ENCODE measurements at regions not wholly inside any gene's neighbourhood (a gene's known extent, or its start where the extent isn't known, plus 50 kb on each side); places are given as distances from the start of the nearest gene placed in this dataset.

DNA sequence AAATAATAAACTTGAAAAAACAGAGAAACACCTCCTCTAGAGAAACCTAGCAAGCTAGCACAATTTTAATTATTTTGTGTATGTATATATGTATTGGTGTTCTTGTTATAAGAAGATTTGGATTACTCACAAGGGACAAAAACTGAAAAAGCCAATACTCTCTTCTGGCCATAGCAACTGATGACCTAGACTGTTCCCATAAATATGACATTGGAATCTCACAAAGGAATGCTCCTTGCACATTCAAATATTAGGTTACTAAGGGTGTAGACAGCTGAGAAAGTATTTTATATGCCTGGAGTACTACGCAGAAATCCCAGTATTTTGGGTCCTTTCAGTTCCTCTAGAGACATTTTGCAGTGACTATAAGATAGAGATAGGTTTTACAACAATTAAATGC is 279.4 kb downstream of the FZD1 start:
- no peak for TF ChIP-seq GATA3 (IDR thresholded peaks at IDR 0.05; ENCODE audit: low read depth, low read length)
- no peak for TF ChIP-seq GATA2 (IDR thresholded peaks at IDR 0.05; ENCODE audit: low read depth, low read length)

DNA sequence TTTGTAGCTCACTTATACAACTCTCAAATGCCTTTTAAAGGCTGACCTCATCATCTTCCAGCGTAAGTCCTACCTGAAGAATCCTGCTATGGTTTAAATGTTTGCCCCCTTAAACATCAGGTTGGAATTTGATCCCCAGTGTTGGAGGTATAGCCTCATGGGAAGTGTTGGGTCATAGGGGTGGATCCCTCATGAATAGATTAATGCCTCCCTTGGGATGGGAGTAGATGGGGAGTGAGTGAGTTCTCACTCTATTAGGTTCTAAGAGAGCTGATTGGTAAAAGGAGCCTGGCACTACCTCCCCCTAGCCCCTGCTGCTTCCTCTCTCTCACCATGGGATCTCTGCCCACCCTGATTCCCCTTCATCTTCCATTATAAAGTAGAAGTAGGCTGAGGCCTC is 285.6 kb downstream of the FZD1 start:
- no peak for TF ChIP-seq GATA3 (IDR thresholded peaks at IDR 0.05; ENCODE audit: low read depth, low read length)
- no peak for TF ChIP-seq GATA2 (IDR thresholded peaks at IDR 0.05; ENCODE audit: low read depth, low read length)

DNA sequence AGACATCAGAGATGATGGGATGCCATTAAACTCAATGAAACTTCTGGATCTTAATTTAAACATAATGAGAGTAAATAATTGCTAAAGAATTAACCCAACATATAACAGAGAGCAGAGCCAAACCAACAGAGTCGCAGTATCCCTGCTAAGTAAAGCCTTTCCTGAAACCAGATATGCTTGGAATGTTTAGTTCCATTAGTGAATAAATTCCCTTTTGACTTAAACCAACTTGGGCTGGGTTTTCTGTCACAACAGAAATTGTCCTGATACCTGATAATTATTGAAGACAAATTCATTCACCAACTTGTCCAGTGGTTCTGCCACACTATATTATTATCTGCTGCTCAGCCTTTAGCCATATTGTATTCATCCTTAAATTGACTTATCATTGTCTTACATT is 286.7 kb downstream of the FZD1 start:
- TF ChIP-seq GATA2 (IDR thresholded peaks at IDR 0.05; ENCODE audit: low read depth, low read length) (no peak), GATA3 (IDR thresholded peaks at IDR 0.05; ENCODE audit: low read depth, low read length) (no peak)

DNA sequence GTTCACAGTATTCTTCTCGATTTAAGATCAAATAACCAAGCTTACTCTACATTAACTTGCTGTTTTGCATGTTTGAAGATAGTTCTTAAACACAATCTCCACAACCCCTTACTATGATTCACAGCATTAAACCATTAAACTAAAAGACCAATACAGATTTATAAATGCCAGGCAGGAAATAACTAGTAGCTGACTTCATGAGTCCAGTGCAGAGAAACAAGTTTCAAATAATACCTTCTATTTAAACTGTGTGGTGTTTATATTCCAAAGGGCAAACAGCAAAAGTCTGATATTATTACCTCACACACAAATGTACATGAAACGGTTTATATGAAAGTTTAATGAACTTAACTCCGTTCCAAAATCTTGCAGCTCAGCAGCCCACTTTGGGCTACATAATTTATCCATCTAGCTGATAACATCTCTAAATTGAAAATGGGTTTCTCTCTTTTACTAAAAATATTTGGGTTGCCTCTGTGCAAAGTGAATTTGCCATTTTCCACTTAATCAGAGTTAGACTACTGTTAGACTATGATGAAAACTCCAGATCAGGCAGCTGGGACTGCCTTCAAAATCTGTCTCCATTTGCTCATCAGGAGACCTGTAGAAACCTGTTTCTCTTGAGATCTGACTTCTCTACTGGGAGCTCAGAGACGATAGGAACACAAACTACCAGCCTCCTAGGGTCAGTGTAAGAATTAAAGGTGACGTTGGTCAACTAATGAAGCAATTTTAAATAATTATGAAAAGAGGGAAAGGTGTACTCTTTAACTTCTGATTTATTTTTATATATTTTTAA is 287.3 kb downstream of the FZD1 start:
- TF ChIP-seq GATA2 (IDR thresholded peaks at IDR 0.05; ENCODE audit: low read depth, low read length) (no peak), GATA3 (IDR thresholded peaks at IDR 0.05; ENCODE audit: low read depth, low read length) (peak; percentile 37; the same call in 1 of the 2 replicates)

DNA sequence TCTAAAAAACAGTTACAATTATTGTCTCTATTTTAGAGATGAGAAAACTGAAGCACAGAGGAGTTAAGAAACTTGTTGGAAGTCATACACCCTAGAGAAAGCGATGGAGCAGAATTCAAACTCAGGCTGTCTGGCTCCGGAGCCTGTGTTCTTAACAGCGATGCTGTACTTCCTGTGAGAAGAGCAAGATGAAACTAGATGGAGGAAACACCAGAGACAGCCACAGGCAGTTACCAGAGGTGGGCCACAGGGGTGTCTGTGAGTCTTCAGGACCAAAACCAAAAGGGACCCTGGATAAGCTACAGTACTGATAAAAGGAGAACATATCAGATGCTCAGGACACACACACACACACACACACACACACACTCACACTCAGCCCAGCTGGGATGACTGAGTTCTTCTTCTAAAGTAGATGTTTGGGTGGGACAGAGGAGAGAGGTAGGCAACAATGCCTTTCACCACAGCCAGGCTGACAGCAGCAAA is 289.2 kb downstream of the FZD1 start:
- no peak for TF ChIP-seq GATA3 (IDR thresholded peaks at IDR 0.05; ENCODE audit: low read depth, low read length)

DNA sequence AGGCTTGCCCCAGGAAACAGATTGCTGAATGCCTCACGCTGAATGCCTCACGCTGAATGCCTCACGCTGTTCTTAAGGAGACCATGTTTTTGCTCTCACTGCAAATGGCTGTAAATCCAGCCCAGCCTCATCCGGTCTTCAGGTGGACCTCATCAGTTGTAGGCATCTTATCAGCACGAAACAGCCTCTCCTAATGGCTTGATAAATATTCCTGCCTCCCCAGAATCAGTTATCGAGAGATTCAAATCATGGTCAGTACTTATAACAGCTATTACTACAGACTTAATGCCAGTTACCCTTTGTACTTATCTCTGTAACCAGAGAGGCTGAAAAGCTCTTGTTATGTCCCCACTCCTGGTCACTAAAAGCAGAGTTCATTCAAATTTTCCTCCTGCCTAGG is 290.6 kb downstream of the FZD1 start:
- TF ChIP-seq GATA3 (IDR thresholded peaks at IDR 0.05; ENCODE audit: low read depth, low read length), result 0 out of 2 replicates have a peak, but pooled peaks have one; percentile 20
- peak; percentile 74 for TF ChIP-seq GATA2 (IDR thresholded peaks at IDR 0.05; ENCODE audit: low read depth, low read length)

DNA sequence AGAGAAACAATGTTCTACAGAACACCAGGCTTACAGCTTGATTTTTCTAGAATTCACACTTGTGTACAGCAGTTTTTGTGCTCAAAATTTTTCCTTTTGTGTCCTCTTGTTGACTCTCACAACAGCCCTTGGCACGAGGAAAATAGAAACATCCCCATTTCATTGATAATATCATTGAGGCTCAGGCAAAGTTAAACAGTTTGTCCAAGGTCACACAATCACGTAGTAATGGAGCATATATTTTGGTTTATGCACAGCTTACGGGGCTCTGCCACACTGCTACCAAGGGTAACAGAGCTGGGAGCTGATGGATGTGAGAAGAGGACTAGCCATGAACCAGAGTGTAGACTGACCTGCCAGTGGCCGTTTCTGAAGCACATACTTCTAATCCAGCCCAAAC is 292.0 kb downstream of the FZD1 start:
- no peak for TF ChIP-seq GATA2 (IDR thresholded peaks at IDR 0.05; ENCODE audit: low read depth, low read length)
- no peak for TF ChIP-seq GATA3 (IDR thresholded peaks at IDR 0.05; ENCODE audit: low read depth, low read length)

DNA sequence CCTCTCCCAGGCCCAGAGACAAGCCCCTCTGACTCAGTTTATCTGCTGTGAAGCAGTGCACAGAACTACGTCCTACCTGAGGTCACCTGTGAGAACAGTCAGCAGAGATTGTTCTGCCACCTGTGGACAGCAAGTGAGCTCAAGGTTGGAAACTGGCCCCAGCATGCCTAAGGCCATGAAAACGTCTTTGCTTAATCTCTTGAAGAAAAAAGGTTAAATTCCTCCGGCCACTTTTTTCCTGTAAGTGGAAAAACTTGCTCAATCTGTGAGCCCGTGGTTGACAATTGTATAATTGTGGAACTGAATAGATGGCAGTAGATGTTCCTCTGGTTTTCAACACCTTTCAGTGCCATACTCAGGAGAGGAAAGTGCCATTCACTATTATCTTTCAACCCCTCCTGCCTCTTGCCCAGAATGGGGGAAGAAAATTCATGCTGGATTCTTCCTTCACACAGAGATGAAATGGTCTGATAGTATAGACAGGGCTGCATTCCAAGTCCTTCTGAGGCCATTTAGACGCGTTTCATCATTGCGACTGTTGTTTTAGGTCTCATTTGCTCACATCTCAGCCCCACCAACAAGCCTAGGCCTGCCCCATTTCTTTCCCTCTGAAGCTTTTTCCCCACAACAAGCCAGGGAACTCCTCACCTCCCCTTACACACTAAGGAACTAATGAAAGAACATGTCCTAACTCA is 292.9 kb downstream of the FZD1 start:
- TF ChIP-seq GATA3 (IDR thresholded peaks at IDR 0.05; ENCODE audit: low read depth, low read length) (no peak), GATA2 (IDR thresholded peaks at IDR 0.05; ENCODE audit: low read depth, low read length) (peak; percentile 13; the same call in 1 of the 2 replicates)

DNA sequence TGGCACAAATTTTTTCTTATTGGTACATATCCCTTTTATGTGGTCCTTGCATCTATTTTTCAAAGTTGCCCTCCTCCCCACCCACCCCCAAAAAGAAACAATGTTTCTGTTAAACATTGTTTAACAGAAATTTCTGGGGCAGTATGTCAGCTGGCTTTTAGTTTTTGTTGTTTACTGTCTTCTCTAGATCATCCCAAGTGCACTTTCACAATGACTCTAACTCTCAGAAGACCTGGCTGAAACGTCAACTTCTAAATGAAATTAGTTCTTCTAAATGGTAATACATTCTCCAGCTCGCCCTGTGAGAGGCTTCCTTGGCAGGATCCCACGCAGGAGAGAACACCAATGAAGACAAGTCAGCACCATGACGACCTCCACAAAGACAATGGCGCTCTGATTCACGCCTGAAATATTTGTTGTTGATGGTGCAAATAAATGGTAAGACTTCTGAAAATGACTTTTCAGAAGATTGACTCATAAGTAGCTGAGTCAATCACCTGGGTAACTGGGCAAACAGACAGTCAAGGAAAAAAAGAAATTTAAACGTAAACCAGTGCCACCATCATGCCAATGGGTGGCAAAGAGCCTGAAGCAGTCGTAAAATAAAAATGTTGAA is 293.7 kb downstream of the FZD1 start:
- TF ChIP-seq GATA3 (IDR thresholded peaks at IDR 0.05; ENCODE audit: low read depth, low read length), result no peak
- TF ChIP-seq GATA2 (IDR thresholded peaks at IDR 0.05; ENCODE audit: low read depth, low read length), result no peak

DNA sequence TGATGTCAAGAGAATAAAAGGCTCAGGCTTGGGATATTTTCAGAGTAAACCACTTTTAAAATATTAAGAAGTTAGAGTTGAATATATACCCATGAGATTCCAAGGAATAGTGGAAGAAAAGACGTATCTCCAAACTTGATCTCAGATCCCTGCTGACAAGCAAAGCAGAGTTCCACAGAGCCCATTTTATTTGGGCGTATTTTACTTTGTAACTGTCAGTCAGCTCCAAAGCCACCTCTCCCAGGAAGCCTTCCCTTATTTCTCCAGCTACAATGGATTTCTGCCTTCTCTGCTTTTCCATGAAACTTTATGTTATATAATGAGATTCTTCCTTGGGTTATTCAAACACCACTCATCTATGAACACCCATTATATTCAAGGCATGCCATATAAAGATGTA is 295.7 kb downstream of the FZD1 start:
- no peak for TF ChIP-seq GATA2 (IDR thresholded peaks at IDR 0.05; ENCODE audit: low read depth, low read length)
- no peak for TF ChIP-seq GATA3 (IDR thresholded peaks at IDR 0.05; ENCODE audit: low read depth, low read length)

DNA sequence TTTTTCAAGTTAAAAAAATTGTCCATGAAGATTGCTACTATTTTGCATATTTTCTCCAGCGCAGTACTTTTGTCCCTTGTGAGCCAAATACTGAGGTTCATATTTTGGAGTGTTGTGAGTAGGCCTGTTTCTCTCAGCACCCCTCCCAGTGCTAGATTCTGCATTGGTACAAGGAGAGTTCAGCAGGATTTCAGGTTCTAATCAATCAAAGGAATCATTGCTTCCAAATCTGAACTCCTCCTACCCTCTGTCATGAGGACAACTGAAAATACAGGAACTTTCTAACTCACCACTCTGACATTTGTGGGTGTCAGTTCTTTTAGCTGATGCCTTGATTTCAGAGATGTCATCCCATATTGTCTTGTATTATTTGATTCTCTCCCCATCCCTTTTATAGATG is 299.9 kb downstream of the FZD1 start:
- no peak for TF ChIP-seq GATA2 (IDR thresholded peaks at IDR 0.05; ENCODE audit: low read depth, low read length)
- no peak for TF ChIP-seq GATA3 (IDR thresholded peaks at IDR 0.05; ENCODE audit: low read depth, low read length)

DNA sequence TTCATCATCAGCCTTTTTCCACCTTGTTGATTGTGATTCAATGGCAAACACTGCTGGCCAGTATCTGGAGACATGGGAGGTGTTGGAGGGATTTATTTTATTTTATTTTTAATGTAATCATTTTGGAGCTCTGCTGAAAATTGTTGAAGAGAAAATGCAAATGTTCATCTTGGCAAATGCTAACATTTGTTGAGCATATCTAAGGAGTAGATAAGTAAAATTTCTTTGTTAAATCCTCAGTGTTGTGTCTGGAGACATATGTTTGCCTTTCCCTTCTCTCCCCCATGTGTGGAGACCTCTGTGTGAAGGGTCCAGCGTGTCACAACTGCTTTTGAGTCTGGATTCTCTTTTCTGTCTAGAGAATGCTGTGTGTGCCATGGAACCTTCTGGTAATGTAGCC is 300.3 kb downstream of the FZD1 start:
- TF ChIP-seq GATA3 (IDR thresholded peaks at IDR 0.05; ENCODE audit: low read depth, low read length), result no peak
- no peak for TF ChIP-seq GATA2 (IDR thresholded peaks at IDR 0.05; ENCODE audit: low read depth, low read length)

DNA sequence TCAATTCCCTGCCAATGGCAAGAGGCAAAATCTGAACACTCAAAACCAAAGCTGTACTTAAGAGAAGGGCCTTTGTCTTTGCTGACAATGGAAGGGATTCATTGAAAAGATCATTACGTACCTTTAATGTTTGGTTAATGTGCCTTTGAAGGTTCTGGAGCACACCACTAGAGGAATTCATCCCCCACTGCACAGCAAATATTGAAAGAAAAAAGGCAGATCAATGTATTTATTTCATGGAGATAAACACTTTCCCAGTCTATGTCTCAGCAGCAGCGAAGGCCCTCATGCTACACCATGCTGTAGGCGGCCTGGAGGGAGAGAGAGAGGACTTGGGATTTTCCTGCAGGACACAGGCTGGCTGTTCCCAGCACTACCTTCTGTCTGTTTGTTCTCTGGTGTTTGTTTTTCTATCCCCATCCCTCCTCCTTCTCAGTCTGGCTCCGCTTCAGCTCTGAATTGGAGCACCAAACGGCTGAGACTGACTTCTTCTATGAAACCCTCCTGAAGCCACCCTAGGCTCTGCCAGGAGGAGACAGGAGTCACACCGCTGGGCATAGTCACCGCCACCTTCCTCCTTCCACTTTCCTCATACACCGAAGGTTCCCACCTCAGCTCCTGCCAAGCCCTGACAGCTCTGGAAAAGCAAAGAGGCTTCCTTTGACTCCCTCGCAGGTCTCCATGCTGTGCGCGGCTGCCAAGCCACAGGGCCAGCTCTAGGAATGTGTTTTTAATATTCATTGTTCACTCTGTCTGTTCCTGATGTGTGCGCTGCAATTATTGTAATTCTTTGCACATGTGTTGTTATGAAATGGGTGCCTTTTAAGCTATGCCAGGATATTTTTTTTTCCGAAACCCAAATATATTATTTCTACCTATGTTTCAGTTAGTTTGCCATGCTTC is 301.5 kb downstream of the FZD1 start:
- TF ChIP-seq GATA2 (IDR thresholded peaks at IDR 0.05; ENCODE audit: low read depth, low read length) (no peak), GATA3 (IDR thresholded peaks at IDR 0.05; ENCODE audit: low read depth, low read length) (no peak)

DNA sequence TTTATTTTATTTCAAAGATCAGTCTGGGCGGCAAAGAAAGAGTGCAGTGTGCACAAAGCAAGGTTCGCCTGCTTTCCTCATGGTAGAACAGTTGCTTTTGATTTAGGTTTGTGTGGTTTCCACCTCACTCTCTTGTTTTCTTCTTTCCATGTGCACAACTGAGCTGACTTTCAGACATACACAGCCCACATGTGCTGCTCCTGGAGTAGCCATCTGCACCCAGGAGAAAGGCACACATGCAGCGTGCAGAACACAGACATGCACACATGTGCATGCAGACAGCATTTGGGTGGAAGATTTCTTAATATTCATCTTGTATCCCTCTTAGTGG is 302.1 kb downstream of the FZD1 start:
- TF ChIP-seq GATA3 (IDR thresholded peaks at IDR 0.05; ENCODE audit: low read depth, low read length), result no peak
- TF ChIP-seq GATA2 (IDR thresholded peaks at IDR 0.05; ENCODE audit: low read depth, low read length), result no peak
